Heart right ventricle (tissue), 16 donors: ENCODE measurements at regions not wholly inside any gene's neighbourhood (a gene's known extent, or its start where the extent isn't known, plus 50 kb on each side); places are given as distances from the start of the nearest gene placed in this dataset.

Experiments
- ATAC-seq, 8 donors: fragments of 200-7000 bp; cut with Tn5 transposase; one replicate each; pipeline ENCODE4 v1.9.1; 2020; ENCODE audit warnings: mild to moderate bottlenecking in 8 of 8, moderate library complexity in 8 of 8, moderate number of reproducible peaks in 1 of 8
- DNase-seq, 2 donors: peaks; one replicate each; pipeline ENCODE4 v3.0.0-alpha.2; 2020
- H3K27ac ChIP-seq, 10 donors: fragments of 200-600 bp; sonication (generic) in 2 of 10; one replicate each; pipeline versions ENCODE4 v1.5.0 to v1.8.0; 2020 to 2022; ENCODE audit warnings: mild to moderate bottlenecking in 3 of 10
- H3K27me3 ChIP-seq, 7 donors: fragments of 200-600 bp; one replicate each; pipeline ENCODE4 v1.8.0; 2021 to 2022; ENCODE audit warnings: mild to moderate bottlenecking in 2 of 7
- H3K36me3 ChIP-seq, 9 donors: fragments of 200-600 bp; sonication (generic) in 1 of 9; one replicate each; pipeline versions ENCODE4 v1.5.0 to v1.8.0; 2020 to 2022; ENCODE audit warnings: mild to moderate bottlenecking in 2 of 9
- H3K4me1 ChIP-seq, 9 donors: fragments of 200-600 bp; sonication (generic) in 1 of 9; one replicate each; pipeline versions ENCODE4 v1.5.0 to v1.8.0; 2020 to 2022; ENCODE audit warnings: mild to moderate bottlenecking in 4 of 9
- H3K4me3 ChIP-seq, 10 donors: fragments of 200-600 bp; sonication (generic) in 2 of 10; one replicate each; pipeline versions ENCODE4 v1.5.0 to v1.8.0; 2020 to 2022; ENCODE audit warnings: mild to moderate bottlenecking in 7 of 10, moderate library complexity in 2 of 10
- H3K9me3 ChIP-seq, 11 donors: fragments of 200-600 bp in 10 of 11; sonication (generic) in 2 of 11; one replicate each; pipeline versions ENCODE4 v1.5.0 to v1.8.0; 2013 to 2022; ENCODE audit warnings: mild to moderate bottlenecking in 2 of 11, control low read depth in 1 of 11, moderate library complexity in 1 of 11
- CTCF ChIP-seq, 9 donors: fragments of 200-600 bp; sonication (generic) in 2 of 9; IDR thresholded peaks; one replicate each; pipeline versions ENCODE4 v1.5.0 to v1.8.0; 2021 to 2022; ENCODE audit warnings: antibody characterized with exemption in 9 of 9, mild to moderate bottlenecking in 5 of 9, moderate library complexity in 1 of 9
- WGBS, 2 donors: extraction: QIAGEN DNeasy Blood & Tissue Kit; methylation state at CpG; one replicate each; pipeline ENCODE4 v1.1.7; 2013; ENCODE audit warnings: inconsistent platforms in 1 of 2; 5-methylcytosine and 5-hydroxymethylcytosine counted together
- intact Hi-C, 10 donors: fragments of 100-400 bp; cut with DNase I; formaldehyde crosslinking; loops; one replicate each; pipeline versions ENCODE4 v1.11.1 to v1.14.2; 2022
- donor health status: Arrhythmogenic right ventricular cardiomyopathy.
- donor health status: ischemic (EF 13 %, LVEDD 7.1; RV severe dilation, severe dysfunction).
- donor health status: healthy with polysubstance abuse.
- donor health status: DM: no; HTN: yes; CAD: no.
- donor health status: DM: no; HTN: no; CAD: no.
- donor health status: ischemic (EF 25% LVEDD 6.9; RV normal size, moderate dysfunction).
- donor health status: ischemic (EF 25% LVEDD 5.7; RV mildly dilated, moderate dysfunction).
- donor health status: healthy.
- donor health status: DM: yes; HTN: yes; CAD: no.
- donor health status: Ischemic cardiomyopathy.
- donor health status: ischemic (EF 35%, LVEDD 5.7; RV mildly dilated, moderate dysfunction).
- donor health status: nonischemic (EF 11% LVEDD 7.7; RV severe dilation, severe dysfunction).
- donor health status: DM: yes; HTN: yes; CAD: no.
- donor health status: PGD.
- donor health status: ischemic (EF 29% LVEDD 5.4; RV normal size, mild dysfunction).
- donor health status: nonischemic (EF 23%, LVEDD 6.1; RV moderate dilation, normal function).

DNA sequence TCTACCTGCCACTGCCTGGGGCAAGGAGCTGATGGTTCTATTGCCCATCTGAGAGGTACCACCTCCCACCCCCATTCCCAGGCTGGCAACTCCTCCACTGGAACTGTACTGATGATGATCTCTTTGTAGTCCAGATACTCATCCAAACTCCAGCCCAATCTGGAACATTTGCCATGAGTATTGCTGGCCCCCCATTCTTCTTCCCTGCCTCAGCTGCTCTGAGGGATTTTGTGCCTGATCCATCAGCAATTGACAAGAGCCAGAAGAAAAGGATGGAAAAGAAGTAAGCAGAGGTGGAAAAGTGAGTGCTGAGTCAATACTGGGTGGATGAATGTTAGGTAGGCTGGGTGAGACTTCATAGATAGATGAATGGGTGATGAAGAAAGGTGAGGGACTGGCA lies 101.2 kb downstream of the NMUR2 start:
- TF ChIP-seq CTCF (IDR thresholded peaks at IDR 0.05): no peak
- ATAC-seq: no peak

DNA sequence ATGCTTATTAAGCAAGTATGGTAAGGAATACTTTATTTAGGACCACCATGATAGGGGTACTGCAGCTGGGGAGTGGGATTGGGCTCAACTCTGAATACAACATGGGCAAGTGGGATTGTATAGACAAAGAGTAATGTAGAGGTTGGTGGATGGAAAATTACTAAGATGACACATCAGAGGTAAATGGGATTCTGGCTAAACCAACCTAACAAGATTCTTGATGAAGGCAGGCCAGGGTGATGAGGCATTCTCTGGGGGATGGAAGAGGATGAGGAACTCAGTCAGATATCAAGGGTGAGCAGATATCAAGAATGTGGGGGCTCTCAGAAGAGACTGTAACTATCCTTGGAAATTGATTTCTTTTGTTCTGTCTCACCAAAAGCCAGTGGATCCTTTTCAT lies 107.2 kb downstream of the NMUR2 start:
- Histone ChIP-seq H3K9me3 (no peaks in the 10 kb centered on the region), H3K4me1 (no peaks in the 10 kb centered on the region), H3K4me3 (no peak overlapping the region), H3K27me3 (no peaks in the 10 kb centered on the region), H3K27ac (no peak overlapping the region), H3K36me3 (no peaks in the 10 kb centered on the region)
- DNase-seq (no peak), ATAC-seq (no peak)
- intact Hi-C loops: no loop called here
- no peak for TF ChIP-seq CTCF (IDR thresholded peaks at IDR 0.05)

More for the DNA sequence above, 101.2 kb downstream of the NMUR2 start:
- Histone ChIP-seq H3K27ac (no peak overlapping the region), H3K4me1 (no peaks in the 10 kb centered on the region), H3K4me3 (no peak overlapping the region), H3K27me3 (no peaks in the 10 kb centered on the region), H3K36me3 (no peaks in the 10 kb centered on the region), H3K9me3 (peaks cover 0 to 4% (median 0%) of the 10 kb centered on the region in 11 donors)
- no peak for DNase-seq
- intact Hi-C loops: no loop called here

GRCh38 chr5:152293189-152293588 lies 111.9 kb downstream of the NMUR2 start:
- no peaks in the 10 kb centered on the region for H3K27me3 ChIP-seq
- no peak overlapping the region for H3K27ac ChIP-seq
- no peak for ATAC-seq
- H3K9me3 ChIP-seq: peaks cover 0 to 12% (median 0%) of the 10 kb centered on the region in 11 donors
- no peak overlapping the region for H3K4me3 ChIP-seq
- DNase-seq: no peak
- H3K36me3 ChIP-seq: no peaks in the 10 kb centered on the region
- H3K4me1 ChIP-seq: peaks cover 0 to 15% (median 11%) of the 10 kb centered on the region in 9 donors
- intact Hi-C loops: no loop called here
- 67 to 77% methylated on average over 2 of the region's 2 CpGs for WGBS, 2 donors
- no peak for TF ChIP-seq CTCF (IDR thresholded peaks at IDR 0.05)

DNA sequence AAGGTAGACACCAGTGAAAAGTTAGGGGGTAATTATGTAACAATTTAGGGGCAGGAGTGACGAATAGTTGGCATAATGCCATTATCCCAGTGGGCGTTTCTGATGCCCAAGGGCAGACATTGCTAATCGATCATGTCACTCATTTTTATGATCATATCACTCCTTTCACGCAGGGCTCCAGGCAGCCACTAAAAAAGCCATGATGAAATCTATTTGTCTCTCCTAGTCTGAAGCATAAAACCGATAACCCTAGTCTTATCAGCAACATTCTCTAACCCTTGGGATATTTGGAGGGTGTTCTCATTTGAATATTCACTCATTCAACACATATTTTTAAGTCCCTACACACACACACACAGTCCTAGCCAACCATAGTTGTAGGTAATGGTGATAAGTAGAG lies 114.9 kb downstream of the NMUR2 start:
- DNase-seq: no peak
- intact Hi-C loops: no loop called here
- H3K4me1 ChIP-seq: peaks cover 0 to 19% (median 11%) of the 10 kb centered on the region in 9 donors
- H3K27me3 ChIP-seq: no peaks in the 10 kb centered on the region
- 65 to 75% methylated on average over 5 of the region's 5 CpGs for WGBS, 2 donors
- no peaks in the 10 kb centered on the region for H3K36me3 ChIP-seq
- TF ChIP-seq CTCF (IDR thresholded peaks at IDR 0.05): no peak
- ATAC-seq: no peak
- no peak overlapping the region for H3K4me3 ChIP-seq
- no peak overlapping the region for H3K27ac ChIP-seq
- peaks cover 0 to 12% (median 0%) of the 10 kb centered on the region in 11 donors for H3K9me3 ChIP-seq
